ENCODE measurements at regions not wholly inside any gene's neighbourhood (a gene's known extent, or its start where the extent isn't known, plus 50 kb on each side); places are given as distances from the start of the nearest gene placed in this dataset.
A peak's percentile ranks its signal among the peaks of the same experiment; 100 is the strongest.

DNA sequence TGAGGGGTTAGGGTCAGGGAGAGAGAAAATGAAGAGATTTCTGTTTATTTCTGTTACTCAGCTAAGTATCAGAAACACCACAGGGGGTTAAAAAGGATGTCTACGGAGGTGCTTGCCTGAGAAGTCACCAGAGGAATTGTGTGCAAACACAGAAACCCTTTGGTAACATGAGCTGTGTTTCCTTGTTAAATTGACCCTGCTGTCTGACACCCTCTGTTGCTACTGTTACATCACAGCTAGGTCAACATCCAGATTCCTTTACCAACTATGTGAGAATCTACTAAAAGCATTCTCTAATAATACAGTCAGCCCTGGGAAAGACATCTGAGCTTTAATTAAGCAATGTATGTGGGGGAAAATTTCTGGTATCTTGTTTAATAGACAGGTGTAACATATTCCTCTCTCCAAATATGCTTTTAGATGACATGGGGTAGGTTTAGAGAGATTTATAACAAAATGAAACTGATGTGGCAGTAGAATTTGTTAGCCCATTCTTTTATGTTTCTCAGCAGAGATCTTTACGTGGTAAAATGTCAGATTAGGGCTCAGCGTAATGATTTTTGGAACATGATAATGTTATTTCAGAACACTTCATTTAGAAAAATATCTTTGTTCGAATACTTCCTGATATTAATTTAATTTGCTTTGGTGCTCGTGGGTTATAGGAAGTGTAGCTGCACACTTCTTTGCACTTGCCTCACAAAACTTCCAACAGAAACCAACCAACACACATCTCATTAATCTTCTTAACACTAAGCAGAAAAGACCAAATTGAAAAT, 168.0 kb upstream of the AHR start (continued):
- TF ChIP-seq, protein P1, sequence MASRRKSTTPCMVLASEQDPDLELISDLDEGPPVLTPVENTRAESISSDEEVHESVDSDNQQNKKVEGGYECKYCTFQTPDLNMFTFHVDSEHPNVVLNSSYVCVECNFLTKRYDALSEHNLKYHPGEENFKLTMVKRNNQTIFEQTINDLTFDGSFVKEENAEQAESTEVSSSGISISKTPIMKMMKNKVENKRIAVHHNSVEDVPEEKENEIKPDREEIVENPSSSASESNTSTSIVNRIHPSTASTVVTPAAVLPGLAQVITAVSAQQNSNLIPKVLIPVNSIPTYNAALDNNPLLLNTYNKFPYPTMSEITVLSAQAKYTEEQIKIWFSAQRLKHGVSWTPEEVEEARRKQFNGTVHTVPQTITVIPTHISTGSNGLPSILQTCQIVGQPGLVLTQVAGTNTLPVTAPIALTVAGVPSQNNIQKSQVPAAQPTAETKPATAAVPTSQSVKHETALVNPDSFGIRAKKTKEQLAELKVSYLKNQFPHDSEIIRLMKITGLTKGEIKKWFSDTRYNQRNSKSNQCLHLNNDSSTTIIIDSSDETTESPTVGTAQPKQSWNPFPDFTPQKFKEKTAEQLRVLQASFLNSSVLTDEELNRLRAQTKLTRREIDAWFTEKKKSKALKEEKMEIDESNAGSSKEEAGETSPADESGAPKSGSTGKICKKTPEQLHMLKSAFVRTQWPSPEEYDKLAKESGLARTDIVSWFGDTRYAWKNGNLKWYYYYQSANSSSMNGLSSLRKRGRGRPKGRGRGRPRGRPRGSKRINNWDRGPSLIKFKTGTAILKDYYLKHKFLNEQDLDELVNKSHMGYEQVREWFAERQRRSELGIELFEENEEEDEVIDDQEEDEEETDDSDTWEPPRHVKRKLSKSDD (CRISPR knock-in tag; IDR thresholded peaks at IDR 0.05; ENCODE audit: low read depth) = peak; percentile 81; the same call in 1 of the 2 replicates
- TF ChIP-seq SIX4 (CRISPR knock-in tag; IDR thresholded peaks at IDR 0.05) (peak; percentile 100), BCLAF1 (IDR thresholded peaks at IDR 0.05) (no peak), ELF4 (CRISPR knock-in tag; IDR thresholded peaks at IDR 0.05; ENCODE audit: borderline replicate concordance) (0 out of 2 replicates have a peak, but pooled peaks have one; percentile 46), REPIN1 (CRISPR knock-in tag; IDR thresholded peaks at IDR 0.05; ENCODE audit: borderline replicate concordance, low read depth) (peak; percentile 60; the same call in 1 of the 2 replicates), ZFP36L1 (CRISPR knock-in tag; IDR thresholded peaks at IDR 0.05) (peak; percentile 26; the same call in 1 of the 2 replicates), GFI1 (CRISPR knock-in tag; IDR thresholded peaks at IDR 0.05; ENCODE audit: borderline replicate concordance) (peak; percentile 85), EED (CRISPR knock-in tag; IDR thresholded peaks at IDR 0.05) (no peak), TRIM24 (CRISPR knock-in tag; IDR thresholded peaks at IDR 0.05) (peak; percentile 65; the same call in 1 of the 2 replicates), RFXAP (CRISPR knock-in tag; IDR thresholded peaks at IDR 0.05; ENCODE audit: borderline replicate concordance) (0 out of 2 replicates have a peak, but pooled peaks have one; percentile 23), ATRX (CRISPR knock-in tag; IDR thresholded peaks at IDR 0.05; ENCODE audit: borderline replicate concordance) (no peak), ZNF792 (CRISPR knock-in tag; IDR thresholded peaks at IDR 0.05) (peak; percentile 92), ZNF589 (CRISPR knock-in tag; conservative IDR thresholded peaks at IDR 0.05) (no peak), U2AF2 (IDR thresholded peaks at IDR 0.05; ENCODE audit: low read depth, low read length) (no peak), IRF2 (CRISPR knock-in tag; IDR thresholded peaks at IDR 0.05) (peak; percentile 91), MIER3 (CRISPR knock-in tag; IDR thresholded peaks at IDR 0.05; ENCODE audit: borderline replicate concordance) (peak; percentile 91; the same call in 1 of the 2 replicates), ZNF609 (CRISPR knock-in tag; IDR thresholded peaks at IDR 0.05; ENCODE audit: borderline replicate concordance) (peak; percentile 93), CHD4 (IDR thresholded peaks at IDR 0.05; ENCODE audit: borderline replicate concordance, low read length) (peak; percentile 80; the same call in 1 of the 2 replicates), ZNF782 (CRISPR knock-in tag; IDR thresholded peaks at IDR 0.05; ENCODE audit: borderline replicate concordance) (no peak)

Data from HepG2 (cell line).